ENCODE measurements at regions not wholly inside any gene's neighbourhood (a gene's known extent, or its start where the extent isn't known, plus 50 kb on each side); places are given as distances from the start of the nearest gene placed in this dataset.

GRCh38 chr20:12294678-12295077, 377.0 kb downstream of the BTBD3 start:
- Histone ChIP-seq H3K36me3 (ENCODE audit: control insufficient read depth in 1 of 2, insufficient read depth in 2 of 2, low read length in 2 of 2) (no peaks in the 10 kb centered on the region), H3K27me3 (ENCODE audit: low read depth, low read length) (no peaks in the 10 kb centered on the region), H3K4me1 (ENCODE audit: control insufficient read depth in 1 of 2, insufficient read depth in 2 of 2, low read length in 2 of 2) (no peaks in the 10 kb centered on the region), H3K4me3 (ENCODE audit: low read depth in 1 of 2, low read length in 2 of 2) (no peak overlapping the region), H3K27ac (ENCODE audit: low read length) (no peak overlapping the region), H3K9me3 (ENCODE audit: control insufficient read depth in 1 of 2, low read length in 2 of 2) (peaks cover 4 to 21% of the 10 kb centered on the region in 2 donors)

DNA sequence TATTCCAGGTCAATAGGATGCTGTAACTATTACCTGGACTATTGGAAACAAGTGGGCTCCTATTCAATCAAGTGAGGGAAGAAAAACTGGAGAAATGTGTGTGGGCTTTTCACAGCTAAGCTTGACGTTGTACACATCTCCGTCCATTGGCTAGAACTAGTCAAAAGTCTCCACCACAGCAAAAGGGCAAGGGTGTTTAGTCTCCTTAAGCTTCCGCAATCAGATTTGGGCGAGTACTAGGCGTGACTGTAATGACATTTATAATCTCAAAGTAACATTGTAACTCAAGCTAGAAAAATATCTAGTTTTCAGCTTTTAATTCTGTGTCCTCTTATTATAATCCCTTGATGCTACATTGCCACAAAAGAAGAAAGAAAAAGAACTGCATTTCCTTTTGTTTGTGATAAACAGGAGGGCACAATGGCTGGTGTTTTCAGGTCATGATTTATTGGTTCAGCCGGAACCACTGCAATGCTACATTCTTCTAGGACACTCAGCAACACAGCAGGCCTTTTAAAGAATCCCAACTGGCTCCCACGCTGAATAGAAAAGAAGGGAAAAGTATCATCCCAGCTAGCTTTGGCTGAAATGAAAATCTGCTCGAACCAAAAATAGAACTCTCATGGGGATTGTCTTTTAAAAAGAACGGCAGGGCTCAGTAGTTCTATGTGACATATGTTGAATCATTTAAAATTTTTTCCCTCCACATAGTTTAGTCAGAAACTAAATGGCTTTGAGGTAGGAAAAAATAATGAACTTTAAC, 387.7 kb downstream of the BTBD3 start:
- Histone ChIP-seq H3K9me3 (ENCODE audit: control insufficient read depth in 1 of 2, low read length in 2 of 2) (no peaks in the 10 kb centered on the region), H3K27me3 (ENCODE audit: low read depth, low read length) (no peaks in the 10 kb centered on the region), H3K27ac (ENCODE audit: low read length) (no peak overlapping the region), H3K4me3 (ENCODE audit: low read depth in 1 of 2, low read length in 2 of 2) (no peak overlapping the region), H3K4me1 (ENCODE audit: control insufficient read depth in 1 of 2, insufficient read depth in 2 of 2, low read length in 2 of 2) (no peaks in the 10 kb centered on the region), H3K36me3 (ENCODE audit: control insufficient read depth in 1 of 2, insufficient read depth in 2 of 2, low read length in 2 of 2) (no peaks in the 10 kb centered on the region)

DNA sequence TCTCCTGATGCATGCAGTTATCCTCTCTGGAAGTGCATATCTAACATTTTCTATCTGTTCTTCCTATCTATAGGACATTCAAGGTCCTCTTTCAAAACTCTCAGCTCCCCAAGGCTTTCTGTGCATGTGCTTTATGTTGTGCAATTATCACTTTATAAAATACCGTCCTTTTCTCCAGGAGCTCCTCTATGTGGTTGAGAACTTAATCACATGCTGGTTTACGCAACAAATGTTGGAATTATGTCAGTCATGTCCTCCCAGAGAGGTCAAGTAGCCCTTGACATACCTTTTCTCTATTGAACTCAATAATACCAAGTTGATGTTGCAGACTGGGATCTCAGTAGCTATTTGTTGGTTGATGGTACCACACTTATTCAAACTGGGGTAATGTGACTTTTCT, 388.4 kb downstream of the BTBD3 start:
- H3K4me1 ChIP-seq (ENCODE audit: control insufficient read depth in 1 of 2, insufficient read depth in 2 of 2, low read length in 2 of 2): no peaks in the 10 kb centered on the region
- H3K9me3 ChIP-seq (ENCODE audit: control insufficient read depth in 1 of 2, low read length in 2 of 2): no peaks in the 10 kb centered on the region
- H3K27ac ChIP-seq (ENCODE audit: low read length): no peak overlapping the region
- H3K4me3 ChIP-seq (ENCODE audit: low read depth in 1 of 2, low read length in 2 of 2): no peak overlapping the region
- H3K36me3 ChIP-seq (ENCODE audit: control insufficient read depth in 1 of 2, insufficient read depth in 2 of 2, low read length in 2 of 2): no peaks in the 10 kb centered on the region
- H3K27me3 ChIP-seq (ENCODE audit: low read depth, low read length): no peaks in the 10 kb centered on the region

- Histone ChIP-seq H3K4me3 (ENCODE audit: low read depth in 1 of 2, low read length in 2 of 2) (no peak overlapping the region), H3K36me3 (ENCODE audit: control insufficient read depth in 1 of 2, insufficient read depth in 2 of 2, low read length in 2 of 2) (no peaks in the 10 kb centered on the region), H3K4me1 (ENCODE audit: control insufficient read depth in 1 of 2, insufficient read depth in 2 of 2, low read length in 2 of 2) (no peaks in the 10 kb centered on the region), H3K27ac (ENCODE audit: low read length) (no peak overlapping the region), H3K27me3 (ENCODE audit: low read depth, low read length) (no peaks in the 10 kb centered on the region), H3K9me3 (ENCODE audit: control insufficient read depth in 1 of 2, low read length in 2 of 2) (no peaks in the 10 kb centered on the region)
Observed at GRCh38 chr20:12311094-12311865, 393.6 kb downstream of the BTBD3 start.

GRCh38 chr20:12315652-12316051, 398.0 kb downstream of the BTBD3 start:
- Histone ChIP-seq H3K27me3 (ENCODE audit: low read depth, low read length) (no peaks in the 10 kb centered on the region), H3K9me3 (ENCODE audit: control insufficient read depth in 1 of 2, low read length in 2 of 2) (no peaks in the 10 kb centered on the region), H3K4me3 (ENCODE audit: low read depth in 1 of 2, low read length in 2 of 2) (no peak overlapping the region), H3K27ac (ENCODE audit: low read length) (no peak overlapping the region), H3K36me3 (ENCODE audit: control insufficient read depth in 1 of 2, insufficient read depth in 2 of 2, low read length in 2 of 2) (no peaks in the 10 kb centered on the region), H3K4me1 (ENCODE audit: control insufficient read depth in 1 of 2, insufficient read depth in 2 of 2, low read length in 2 of 2) (no peaks in the 10 kb centered on the region)

DNA sequence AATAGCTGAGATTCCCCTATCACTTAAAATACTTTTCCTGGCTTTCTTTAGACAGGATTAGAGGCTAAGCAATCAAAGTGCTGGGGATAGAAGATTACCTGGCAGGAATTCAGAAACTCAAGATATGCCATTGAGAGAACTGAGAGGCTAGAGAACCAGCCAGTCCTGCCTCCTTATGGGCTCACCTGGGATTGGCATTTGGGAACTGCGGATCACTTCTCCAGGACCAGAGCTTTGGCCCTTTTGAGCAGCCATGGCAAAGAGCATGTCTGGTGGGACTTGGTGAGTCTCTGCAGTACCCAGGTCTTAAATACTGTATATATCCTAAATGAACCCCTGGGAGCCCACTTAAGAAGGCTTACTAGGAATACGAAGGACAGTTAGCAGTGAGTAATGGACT, 399.1 kb downstream of the BTBD3 start:
- no peak overlapping the region for H3K4me3 ChIP-seq (ENCODE audit: low read depth in 1 of 2, low read length in 2 of 2)
- H3K4me1 ChIP-seq (ENCODE audit: control insufficient read depth in 1 of 2, insufficient read depth in 2 of 2, low read length in 2 of 2): no peaks in the 10 kb centered on the region
- H3K27ac ChIP-seq (ENCODE audit: low read length): no peak overlapping the region
- no peaks in the 10 kb centered on the region for H3K36me3 ChIP-seq (ENCODE audit: control insufficient read depth in 1 of 2, insufficient read depth in 2 of 2, low read length in 2 of 2)
- no peaks in the 10 kb centered on the region for H3K9me3 ChIP-seq (ENCODE audit: control insufficient read depth in 1 of 2, low read length in 2 of 2)
- no peaks in the 10 kb centered on the region for H3K27me3 ChIP-seq (ENCODE audit: low read depth, low read length)

GRCh38 chr20:12317433-12317832, 399.7 kb downstream of the BTBD3 start:
- H3K4me3 ChIP-seq (ENCODE audit: low read depth in 1 of 2, low read length in 2 of 2): no peak overlapping the region
- H3K9me3 ChIP-seq (ENCODE audit: control insufficient read depth in 1 of 2, low read length in 2 of 2): no peaks in the 10 kb centered on the region
- H3K36me3 ChIP-seq (ENCODE audit: control insufficient read depth in 1 of 2, insufficient read depth in 2 of 2, low read length in 2 of 2): no peaks in the 10 kb centered on the region
- H3K4me1 ChIP-seq (ENCODE audit: control insufficient read depth in 1 of 2, insufficient read depth in 2 of 2, low read length in 2 of 2): no peaks in the 10 kb centered on the region
- no peaks in the 10 kb centered on the region for H3K27me3 ChIP-seq (ENCODE audit: low read depth, low read length)
- H3K27ac ChIP-seq (ENCODE audit: low read length): no peak overlapping the region

GRCh38 chr20:12318043-12318442, 400.4 kb downstream of the BTBD3 start:
- H3K4me3 ChIP-seq (ENCODE audit: low read depth in 1 of 2, low read length in 2 of 2): no peak overlapping the region
- H3K27me3 ChIP-seq (ENCODE audit: low read depth, low read length): no peaks in the 10 kb centered on the region
- H3K9me3 ChIP-seq (ENCODE audit: control insufficient read depth in 1 of 2, low read length in 2 of 2): no peaks in the 10 kb centered on the region
- no peaks in the 10 kb centered on the region for H3K36me3 ChIP-seq (ENCODE audit: control insufficient read depth in 1 of 2, insufficient read depth in 2 of 2, low read length in 2 of 2)
- H3K27ac ChIP-seq (ENCODE audit: low read length): no peak overlapping the region
- no peaks in the 10 kb centered on the region for H3K4me1 ChIP-seq (ENCODE audit: control insufficient read depth in 1 of 2, insufficient read depth in 2 of 2, low read length in 2 of 2)

GRCh38 chr20:12321736-12322135, 404.0 kb downstream of the BTBD3 start:
- Histone ChIP-seq H3K27me3 (ENCODE audit: low read depth, low read length) (no peaks in the 10 kb centered on the region), H3K9me3 (ENCODE audit: control insufficient read depth in 1 of 2, low read length in 2 of 2) (no peaks in the 10 kb centered on the region), H3K27ac (ENCODE audit: low read length) (no peak overlapping the region), H3K36me3 (ENCODE audit: control insufficient read depth in 1 of 2, insufficient read depth in 2 of 2, low read length in 2 of 2) (no peaks in the 10 kb centered on the region), H3K4me3 (ENCODE audit: low read depth in 1 of 2, low read length in 2 of 2) (no peak overlapping the region), H3K4me1 (ENCODE audit: control insufficient read depth in 1 of 2, insufficient read depth in 2 of 2, low read length in 2 of 2) (no peaks in the 10 kb centered on the region)

GRCh38 chr20:12327205-12327604, 409.5 kb downstream of the BTBD3 start:
- no peaks in the 10 kb centered on the region for H3K36me3 ChIP-seq (ENCODE audit: control insufficient read depth in 1 of 2, insufficient read depth in 2 of 2, low read length in 2 of 2)
- no peak overlapping the region for H3K27ac ChIP-seq (ENCODE audit: low read length)
- H3K27me3 ChIP-seq (ENCODE audit: low read depth, low read length): no peaks in the 10 kb centered on the region
- H3K4me3 ChIP-seq (ENCODE audit: low read depth in 1 of 2, low read length in 2 of 2): no peak overlapping the region
- no peaks in the 10 kb centered on the region for H3K4me1 ChIP-seq (ENCODE audit: control insufficient read depth in 1 of 2, insufficient read depth in 2 of 2, low read length in 2 of 2)
- H3K9me3 ChIP-seq (ENCODE audit: control insufficient read depth in 1 of 2, low read length in 2 of 2): no peaks in the 10 kb centered on the region

GRCh38 chr20:12331236-12331635, 413.5 kb downstream of the BTBD3 start:
- H3K27ac ChIP-seq (ENCODE audit: low read length): no peak overlapping the region
- H3K9me3 ChIP-seq (ENCODE audit: control insufficient read depth in 1 of 2, low read length in 2 of 2): no peaks in the 10 kb centered on the region
- no peaks in the 10 kb centered on the region for H3K27me3 ChIP-seq (ENCODE audit: low read depth, low read length)
- no peak overlapping the region for H3K4me3 ChIP-seq (ENCODE audit: low read depth in 1 of 2, low read length in 2 of 2)
- H3K36me3 ChIP-seq (ENCODE audit: control insufficient read depth in 1 of 2, insufficient read depth in 2 of 2, low read length in 2 of 2): no peaks in the 10 kb centered on the region
- no peaks in the 10 kb centered on the region for H3K4me1 ChIP-seq (ENCODE audit: control insufficient read depth in 1 of 2, insufficient read depth in 2 of 2, low read length in 2 of 2)

All from muscle layer of duodenum (tissue), 2 donors.